ENCODE measurements at regions not wholly inside any gene's neighbourhood (a gene's known extent, or its start where the extent isn't known, plus 50 kb on each side); places are given as distances from the start of the nearest gene placed in this dataset.
"Not testable (repeated sequence)": the region's sequence is repeated elsewhere in the genome, so short reads cannot be mapped to it uniquely, and the experiment has no call there.

DNA sequence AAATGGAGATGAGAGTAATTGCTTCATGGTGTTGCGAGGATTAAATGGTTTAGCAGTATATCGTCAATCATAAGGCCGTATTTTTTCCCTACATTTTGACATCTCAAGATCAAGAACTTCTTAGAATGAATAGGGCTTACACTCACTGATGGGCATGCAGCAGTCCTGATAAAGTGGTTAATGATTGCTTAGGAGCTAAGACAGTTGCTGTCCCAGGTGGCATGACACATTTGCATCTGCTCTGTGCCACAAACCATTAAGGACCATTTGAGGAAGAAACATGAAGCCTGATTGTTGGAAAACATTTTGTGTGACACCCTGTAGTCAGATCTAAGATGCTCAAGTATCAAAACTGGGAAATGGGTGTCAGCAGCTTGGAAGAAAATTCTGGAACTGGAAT is 81.0 kb upstream of the SGIP1 start:
- in situ Hi-C loops (cut with HindIII; ENCODE audit: low sequenced_read_pairs) = loop anchor here (5.0 kb wide), 1 partner anchor 201 kb away; no protein-coding TSS in a partner anchor

DNA sequence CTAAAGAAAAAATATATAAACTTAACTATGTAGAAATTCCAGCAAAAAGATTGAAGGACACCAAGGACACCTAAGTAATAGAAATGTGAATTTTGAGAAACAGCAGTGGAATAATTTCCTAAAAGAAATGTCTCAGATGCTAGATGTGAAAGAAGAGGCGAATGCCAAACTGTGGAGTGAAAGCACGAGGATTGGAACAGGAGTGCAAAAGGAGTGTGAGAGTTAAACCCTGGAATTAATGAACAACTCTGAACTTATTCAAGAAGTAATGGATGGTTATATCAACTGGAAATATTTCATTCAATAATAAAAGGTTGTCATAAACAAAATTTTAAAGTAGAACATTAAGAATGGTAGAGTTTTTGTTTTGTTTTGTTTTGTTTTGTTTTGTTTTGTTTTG is 78.5 kb upstream of the SGIP1 start:
- in situ Hi-C loops (cut with HindIII; ENCODE audit: low sequenced_read_pairs) = loop anchor here (5.0 kb wide), 1 partner anchor 62 kb away; no protein-coding TSS in a partner anchor

- in situ Hi-C loops (cut with HindIII; ENCODE audit: low sequenced_read_pairs) = no loop called here
These were observed 73.2 kb upstream of the SGIP1 start for GRCh38 chr1:66460776-66461175.

GRCh38 chr1:66462313-66462712 is 71.6 kb upstream of the SGIP1 start:
- in situ Hi-C loops (cut with HindIII; ENCODE audit: low sequenced_read_pairs) = no loop called here

GRCh38 chr1:66464351-66464750 is 69.6 kb upstream of the SGIP1 start:
- in situ Hi-C loops (cut with HindIII; ENCODE audit: low sequenced_read_pairs) = no loop called here

DNA sequence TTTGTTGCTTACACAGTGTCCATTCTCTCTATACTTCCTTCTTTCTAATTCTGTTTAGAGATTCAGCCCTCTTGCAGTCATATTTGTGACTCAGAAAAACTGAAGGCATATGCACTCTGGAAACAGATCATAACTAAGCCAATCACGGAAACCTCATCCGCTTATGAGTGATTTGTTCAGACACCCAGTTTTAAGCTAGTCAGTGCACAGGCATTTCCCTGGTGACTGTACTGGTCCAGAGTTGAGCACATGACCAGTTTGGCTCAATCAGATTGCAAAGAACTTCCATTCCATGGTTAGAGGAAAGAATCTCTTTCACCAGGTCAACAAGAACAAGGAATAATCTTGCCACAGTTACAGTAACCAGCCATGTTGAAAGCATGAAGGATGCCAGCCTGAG is 69.2 kb upstream of the SGIP1 start:
- in situ Hi-C loops (cut with HindIII; ENCODE audit: low sequenced_read_pairs) = no loop called here

DNA sequence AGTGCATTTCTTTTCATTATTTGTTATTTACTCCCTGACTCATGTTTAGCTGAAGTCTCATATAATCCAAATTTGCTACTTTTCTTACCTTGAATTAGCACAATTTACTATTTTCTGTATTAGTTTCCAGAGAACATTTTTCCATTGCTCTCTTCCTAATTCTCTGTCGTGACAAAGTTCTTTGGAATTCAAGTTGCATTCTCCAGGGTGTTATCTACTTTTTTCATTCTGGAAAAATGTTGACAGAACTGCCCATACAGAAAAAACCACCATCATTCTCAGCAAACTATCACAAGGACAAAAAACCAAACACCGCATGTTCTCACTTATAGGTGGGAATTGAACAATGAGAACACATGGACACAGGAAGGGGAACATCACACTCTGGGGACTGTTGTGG is 67.3 kb upstream of the SGIP1 start:
- in situ Hi-C loops (cut with HindIII; ENCODE audit: low sequenced_read_pairs) = not testable (repeated sequence)

DNA sequence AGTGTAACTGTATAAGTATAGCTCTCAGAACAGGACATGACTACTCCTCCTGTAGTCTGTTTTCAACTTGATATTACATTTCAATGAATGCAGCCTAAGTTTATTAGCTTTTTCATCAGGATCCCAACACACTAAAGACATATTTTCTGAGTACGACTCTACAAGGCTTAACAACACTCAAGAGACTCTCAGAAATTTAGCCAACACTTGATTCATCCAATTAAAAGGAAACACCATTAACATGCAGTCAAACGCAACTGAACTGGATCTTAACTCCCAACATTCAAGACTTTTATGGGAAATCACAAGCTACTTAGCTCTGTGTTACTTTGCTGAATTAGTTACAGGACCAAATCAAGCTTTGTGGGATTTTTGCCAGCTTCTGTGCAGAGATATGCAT is 65.2 kb upstream of the SGIP1 start:
- in situ Hi-C loops (cut with HindIII; ENCODE audit: low sequenced_read_pairs) = no loop called here

DNA sequence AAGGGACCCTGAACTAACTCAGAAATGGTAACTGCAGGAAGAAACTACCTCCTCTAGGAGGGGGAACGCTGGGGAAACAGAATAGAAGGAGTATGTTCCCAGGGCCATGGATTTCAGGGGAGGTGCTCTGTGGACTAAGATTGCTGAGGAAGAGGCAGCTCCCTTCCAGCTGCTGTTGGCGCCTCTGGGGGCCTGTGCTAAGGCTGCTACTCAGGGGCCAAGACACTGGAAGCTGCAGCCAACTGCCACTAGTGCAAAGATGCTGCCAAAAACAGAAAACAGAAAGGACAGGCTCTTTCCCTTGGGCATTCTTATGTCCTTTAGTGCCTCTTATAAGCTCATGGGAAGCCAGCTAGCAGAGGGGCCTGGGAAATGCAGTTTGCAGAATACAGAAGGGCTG is 58.0 kb upstream of the SGIP1 start:
- in situ Hi-C loops (cut with HindIII; ENCODE audit: low sequenced_read_pairs) = no loop called here

- in situ Hi-C loops (cut with HindIII; ENCODE audit: low sequenced_read_pairs) = no loop called here
These were observed 57.2 kb upstream of the SGIP1 start for GRCh38 chr1:66476774-66477173.

DNA sequence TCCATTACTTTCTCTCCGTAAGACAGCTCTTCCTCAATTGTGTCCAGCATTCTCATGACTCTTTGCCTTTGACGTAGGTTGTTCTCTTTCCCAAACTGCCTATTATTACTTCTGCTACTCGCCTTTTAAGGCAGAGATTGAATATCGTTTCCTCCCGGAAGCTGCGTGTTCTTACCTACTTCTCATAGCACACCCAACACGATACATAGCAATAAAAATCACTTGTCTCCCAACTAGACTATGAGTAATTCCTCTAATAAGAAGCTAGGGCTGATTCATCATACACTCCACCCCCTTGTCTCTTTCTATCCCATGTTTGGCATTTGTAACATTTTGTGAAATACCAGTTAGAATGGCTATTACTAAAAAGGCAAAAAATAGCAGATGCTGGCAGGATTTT is 55.8 kb upstream of the SGIP1 start:
- in situ Hi-C loops (cut with HindIII; ENCODE audit: low sequenced_read_pairs) = no loop called here

- in situ Hi-C loops (cut with HindIII; ENCODE audit: low sequenced_read_pairs) = no loop called here
These were observed 53.8 kb upstream of the SGIP1 start for GRCh38 chr1:66480162-66480561.

DNA sequence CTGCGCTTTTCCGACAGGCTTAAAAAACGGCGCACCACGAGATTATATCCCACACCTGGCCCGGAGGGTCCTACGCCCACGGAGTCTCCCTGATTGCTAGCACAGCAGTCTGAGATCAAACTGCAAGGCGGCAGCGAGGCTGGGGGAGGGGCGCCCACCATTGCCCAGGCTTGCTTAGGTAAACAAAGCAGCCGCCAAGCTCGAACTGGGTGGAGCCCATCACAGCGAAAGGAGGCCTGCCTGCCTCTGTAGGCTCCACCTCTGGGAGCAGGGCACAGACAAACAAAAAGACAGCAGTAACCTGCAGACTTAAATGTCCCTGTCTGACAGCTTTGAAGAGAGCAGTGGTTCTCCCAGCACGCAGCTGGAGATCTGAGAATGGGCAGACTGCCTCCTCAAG is 52.7 kb upstream of the SGIP1 start:
- in situ Hi-C loops (cut with HindIII; ENCODE audit: low sequenced_read_pairs) = not testable (repeated sequence)
